ENCODE measurements at regions not wholly inside any gene's neighbourhood (a gene's known extent, or its start where the extent isn't known, plus 50 kb on each side); places are given as distances from the start of the nearest gene placed in this dataset.

DNA sequence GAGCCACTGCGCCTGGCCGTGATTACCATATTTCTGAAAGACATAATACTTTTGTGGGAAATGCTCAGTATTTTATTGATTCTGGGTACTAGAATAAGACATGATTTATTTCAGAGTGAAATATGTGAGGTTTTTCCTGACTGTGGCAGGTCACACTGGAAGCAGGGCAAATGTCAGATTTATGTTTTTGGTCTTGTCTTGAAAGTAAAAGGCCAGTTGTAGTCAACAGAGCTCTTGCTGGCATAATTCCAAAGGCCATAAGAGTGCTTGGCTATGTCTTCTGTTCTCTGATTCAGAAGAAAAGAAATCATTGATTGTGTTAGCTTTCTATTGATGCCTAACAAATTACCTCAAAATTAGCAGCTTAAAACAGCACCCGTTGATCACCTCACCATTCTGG is 176.4 kb downstream of the TJP1 start:
- TF ChIP-seq, protein P1, sequence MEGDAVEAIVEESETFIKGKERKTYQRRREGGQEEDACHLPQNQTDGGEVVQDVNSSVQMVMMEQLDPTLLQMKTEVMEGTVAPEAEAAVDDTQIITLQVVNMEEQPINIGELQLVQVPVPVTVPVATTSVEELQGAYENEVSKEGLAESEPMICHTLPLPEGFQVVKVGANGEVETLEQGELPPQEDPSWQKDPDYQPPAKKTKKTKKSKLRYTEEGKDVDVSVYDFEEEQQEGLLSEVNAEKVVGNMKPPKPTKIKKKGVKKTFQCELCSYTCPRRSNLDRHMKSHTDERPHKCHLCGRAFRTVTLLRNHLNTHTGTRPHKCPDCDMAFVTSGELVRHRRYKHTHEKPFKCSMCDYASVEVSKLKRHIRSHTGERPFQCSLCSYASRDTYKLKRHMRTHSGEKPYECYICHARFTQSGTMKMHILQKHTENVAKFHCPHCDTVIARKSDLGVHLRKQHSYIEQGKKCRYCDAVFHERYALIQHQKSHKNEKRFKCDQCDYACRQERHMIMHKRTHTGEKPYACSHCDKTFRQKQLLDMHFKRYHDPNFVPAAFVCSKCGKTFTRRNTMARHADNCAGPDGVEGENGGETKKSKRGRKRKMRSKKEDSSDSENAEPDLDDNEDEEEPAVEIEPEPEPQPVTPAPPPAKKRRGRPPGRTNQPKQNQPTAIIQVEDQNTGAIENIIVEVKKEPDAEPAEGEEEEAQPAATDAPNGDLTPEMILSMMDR (IDR thresholded peaks at IDR 0.05), result no peak
- TF ChIP-seq POLR2A (IDR thresholded peaks at IDR 0.05), result no peak
